ENCODE measurements at regions not wholly inside any gene's neighbourhood (a gene's known extent, or its start where the extent isn't known, plus 50 kb on each side); places are given as distances from the start of the nearest gene placed in this dataset.
"Not testable (repeated sequence)": the region's sequence is repeated elsewhere in the genome, so short reads cannot be mapped to it uniquely, and the experiment has no call there.

- no peak for DNase-seq (ENCODE audit: low spot score)
Measured at GRCh38 chr5:77909237-77909636, 133.1 kb upstream of the TBCA start.

- DNase-seq (ENCODE audit: low spot score): no peak
Measured at GRCh38 chr5:77908787-77909186, 132.6 kb upstream of the TBCA start.

GRCh38 chr5:77907786-77908185, 131.6 kb upstream of the TBCA start:
- DNase-seq (ENCODE audit: low spot score): no peak

GRCh38 chr5:77906806-77907205, 130.7 kb upstream of the TBCA start:
- DNase-seq (ENCODE audit: low spot score): no peak

- DNase-seq (ENCODE audit: low spot score): no peak
Measured at GRCh38 chr5:77904362-77904761, 128.2 kb upstream of the TBCA start.

GRCh38 chr5:77900691-77901090, 124.6 kb upstream of the TBCA start:
- DNase-seq (ENCODE audit: low spot score): no peak

GRCh38 chr5:77898385-77898784, 122.2 kb upstream of the TBCA start:
- DNase-seq (ENCODE audit: low spot score): no peak

GRCh38 chr5:77896338-77896737, 120.2 kb upstream of the TBCA start:
- DNase-seq (ENCODE audit: low spot score): no peak

- DNase-seq (ENCODE audit: low spot score): not testable (repeated sequence)
Measured at GRCh38 chr5:77894103-77894502, 118.0 kb upstream of the TBCA start.

- no peak for DNase-seq (ENCODE audit: low spot score)
Measured at GRCh38 chr5:77893225-77893860, 117.2 kb upstream of the TBCA start.

GRCh38 chr5:77892061-77893010, 116.2 kb upstream of the TBCA start:
- DNase-seq (ENCODE audit: low spot score): no peak

GRCh38 chr5:77885519-77885918, 109.4 kb upstream of the TBCA start:
- DNase-seq (ENCODE audit: low spot score): no peak

GRCh38 chr5:77882670-77883257, 106.6 kb upstream of the TBCA start:
- DNase-seq (ENCODE audit: low spot score): no peak

GRCh38 chr5:77881528-77881927, 105.4 kb upstream of the TBCA start:
- DNase-seq (ENCODE audit: low spot score): no peak

GRCh38 chr5:77877516-77878355, 101.6 kb upstream of the TBCA start:
- DNase-seq (ENCODE audit: low spot score): no peak

GRCh38 chr5:77876862-77877502, 100.8 kb upstream of the TBCA start:
- DNase-seq (ENCODE audit: low spot score): no peak

GRCh38 chr5:77876316-77876715, 100.2 kb upstream of the TBCA start:
- no peak for DNase-seq (ENCODE audit: low spot score)

GRCh38 chr5:77874691-77875090, 98.6 kb upstream of the TBCA start:
- DNase-seq (ENCODE audit: low spot score): no peak

- no peak for DNase-seq (ENCODE audit: low spot score)
Measured at GRCh38 chr5:77873239-77873638, 97.1 kb upstream of the TBCA start.

- DNase-seq (ENCODE audit: low spot score): no peak
Measured at GRCh38 chr5:77871946-77872345, 95.8 kb upstream of the TBCA start.

GRCh38 chr5:77871016-77871415, 94.9 kb upstream of the TBCA start:
- DNase-seq (ENCODE audit: low spot score): no peak
